ENCODE measurements at regions not wholly inside any gene's neighbourhood (a gene's known extent, or its start where the extent isn't known, plus 50 kb on each side); places are given as distances from the start of the nearest gene placed in this dataset.

GRCh38 chr7:83441-83840 lies 108.9 kb upstream of the FAM20C start:
- TF ChIP-seq TAF1 (IDR thresholded peaks at IDR 0.05; ENCODE audit: low read depth) (no peak), EP300 (IDR thresholded peaks at IDR 0.05; ENCODE audit: borderline replicate concordance) (no peak), RAD21 (IDR thresholded peaks at IDR 0.05; ENCODE audit: low read depth) (no peak), MAX (IDR thresholded peaks at IDR 0.05) (no peak), NFIC (IDR thresholded peaks at IDR 0.05) (no peak), YY1 (IDR thresholded peaks at IDR 0.05; ENCODE audit: low read depth) (no peak), REST (IDR thresholded peaks at IDR 0.05; ENCODE audit: low read depth) (no peak), EGR1 (IDR thresholded peaks at IDR 0.05) (no peak)
